H1 (cell line): ENCODE measurements at regions not wholly inside any gene's neighbourhood (a gene's known extent, or its start where the extent isn't known, plus 50 kb on each side); places are given as distances from the start of the nearest gene placed in this dataset.

Source experiments
- CREB1 ChIP-seq: IDR thresholded peaks from 2 replicates; pipeline ENCODE4 v1.6.1; 2012; ENCODE audit warnings: inconsistent platforms
- PHF8 ChIP-seq: fragments of 200-600 bp; sonication (generic); conservative IDR thresholded peaks from 2 replicates; pipeline ENCODE4 v1.7.1; 2012; ENCODE audit warnings: low read depth, mild to moderate bottlenecking, inconsistent platforms, low read length, moderate library complexity

GRCh38 chr11:119483881-119484371, 61.0 kb upstream of the THY1 start (continued):
- no peak for TF ChIP-seq CREB1
- no peak for TF ChIP-seq PHF8
